Progenitor cell of endocrine pancreas (in vitro differentiated cells): ENCODE measurements at regions not wholly inside any gene's neighbourhood (a gene's known extent, or its start where the extent isn't known, plus 50 kb on each side); places are given as distances from the start of the nearest gene placed in this dataset.

Experiments
- DNase-seq: peaks from one replicate; pipeline ENCODE4 v3.0.0; 2021; ENCODE audit warnings: low spot score; ENCODE audit not compliant: unreplicated experiment
- H3K27ac Mint-ChIP-seq: 2 replicates; pipeline ENCODE4 v1.8.0; 2021; ENCODE audit warnings: mild to moderate bottlenecking, moderate library complexity, mixed read lengths
- H3K27me3 Mint-ChIP-seq: 2 replicates; pipeline ENCODE4 v1.8.0; 2021; ENCODE audit warnings: mixed read lengths
- H3K36me3 Mint-ChIP-seq: 2 replicates; pipeline ENCODE4 v1.8.0; 2022; ENCODE audit warnings: mixed read lengths; ENCODE audit not compliant: insufficient read depth
- H3K4me1 Mint-ChIP-seq: 2 replicates; pipeline ENCODE4 v1.8.0; 2021; ENCODE audit warnings: low read depth, mixed read lengths
- H3K4me3 Mint-ChIP-seq: 2 replicates; pipeline ENCODE4 v1.8.0; 2021; ENCODE audit warnings: low read depth, mild to moderate bottlenecking, moderate library complexity, mixed read lengths
- H3K9me3 Mint-ChIP-seq: 2 replicates; pipeline ENCODE4 v1.8.0; 2021; ENCODE audit warnings: low read depth, mixed read lengths
- CTCF ChIP-seq: fragments of 200-600 bp; sonication (generic); IDR thresholded peaks from one replicate; pipeline ENCODE4 v1.5.0; 2021; ENCODE audit warnings: antibody characterized with exemption, mild to moderate bottlenecking; ENCODE audit not compliant: unreplicated experiment

DNA sequence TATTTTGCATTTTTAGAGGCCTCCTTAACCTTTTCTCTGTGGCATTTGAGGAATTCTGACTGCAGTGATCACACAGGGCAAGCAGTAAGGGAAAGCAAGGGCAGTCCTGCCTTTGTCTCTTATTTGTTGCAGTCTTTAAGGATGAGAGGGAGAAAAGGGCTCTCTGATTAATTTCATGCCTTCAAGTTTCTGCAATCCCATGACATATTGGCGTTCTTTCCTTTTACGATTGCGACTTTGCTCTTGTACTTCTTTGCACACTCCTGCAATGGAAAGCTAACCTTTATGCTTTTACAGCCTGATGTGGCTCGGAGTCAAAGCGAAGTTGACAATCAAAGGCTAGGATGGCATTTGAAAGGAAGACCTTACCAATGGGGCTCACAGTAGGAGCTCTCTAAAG lies 698.4 kb downstream of the DNAH5 start:
- Mint-ChIP-seq H3K27ac (no peak overlapping the region), H3K4me1 (peaks cover 10% of the 10 kb centered on the region), H3K9me3 (peaks cover 6% of the 10 kb centered on the region), H3K27me3 (no peaks in the 10 kb centered on the region), H3K4me3 (no peak overlapping the region), H3K36me3 (no peaks in the 10 kb centered on the region)
- no peak for DNase-seq
- no peak for TF ChIP-seq CTCF

DNA sequence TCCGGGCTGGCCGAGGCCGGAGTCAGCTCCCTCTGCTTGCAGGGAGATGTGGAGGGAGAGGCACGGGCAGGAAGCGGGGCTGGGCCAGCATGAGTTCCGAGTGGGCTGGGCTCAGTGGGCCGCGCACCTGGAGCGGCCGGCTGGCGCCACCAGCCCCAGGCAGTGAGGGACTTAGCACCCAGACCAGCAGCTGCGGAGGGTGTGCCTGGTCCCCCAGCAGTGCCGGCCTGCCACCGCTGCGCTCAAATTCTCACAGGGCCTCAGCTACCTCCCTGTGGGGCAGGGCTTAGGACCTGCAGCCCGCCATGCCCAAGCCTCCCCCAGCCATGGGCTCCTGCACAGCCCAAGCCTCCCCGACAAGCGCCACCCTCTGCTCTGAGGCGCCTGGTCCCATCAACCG lies 700.3 kb downstream of the DNAH5 start:
- H3K4me1 Mint-ChIP-seq = peaks cover 7% of the 10 kb centered on the region
- H3K36me3 Mint-ChIP-seq = no peaks in the 10 kb centered on the region
- DNase-seq = no peak
- H3K9me3 Mint-ChIP-seq = peaks cover 4% of the 10 kb centered on the region
- no peaks in the 10 kb centered on the region for H3K27me3 Mint-ChIP-seq
- H3K27ac Mint-ChIP-seq = no peak overlapping the region
- no peak for TF ChIP-seq CTCF
- no peak overlapping the region for H3K4me3 Mint-ChIP-seq

GRCh38 chr5:13227513-13227912 lies 717.0 kb downstream of the DNAH5 start:
- no peak for DNase-seq
- peaks cover 14% of the 10 kb centered on the region for H3K9me3 Mint-ChIP-seq
- H3K36me3 Mint-ChIP-seq = peaks cover 2% of the 10 kb centered on the region
- no peak for TF ChIP-seq CTCF
- H3K27ac Mint-ChIP-seq = no peak overlapping the region
- peaks cover 4% of the 10 kb centered on the region for H3K4me1 Mint-ChIP-seq
- no peak overlapping the region for H3K4me3 Mint-ChIP-seq
- H3K27me3 Mint-ChIP-seq = no peaks in the 10 kb centered on the region

- Mint-ChIP-seq H3K27me3 (no peaks in the 10 kb centered on the region), H3K9me3 (peaks cover 8% of the 10 kb centered on the region), H3K27ac (no peak overlapping the region), H3K4me1 (peaks cover 19% of the 10 kb centered on the region), H3K4me3 (no peak overlapping the region), H3K36me3 (peaks cover 1% of the 10 kb centered on the region)
- no peak for TF ChIP-seq CTCF
- DNase-seq = no peak
These were observed 726.0 kb downstream of the DNAH5 start for GRCh38 chr5:13218518-13218917.

- H3K27ac Mint-ChIP-seq = peak overlapping the region; percentile 1
- no peak for TF ChIP-seq CTCF
- DNase-seq = no peak
- peaks cover 10% of the 10 kb centered on the region for H3K9me3 Mint-ChIP-seq
- no peak overlapping the region for H3K4me3 Mint-ChIP-seq
- no peaks in the 10 kb centered on the region for H3K27me3 Mint-ChIP-seq
- peaks cover 21% of the 10 kb centered on the region for H3K4me1 Mint-ChIP-seq
- peaks cover 1% of the 10 kb centered on the region for H3K36me3 Mint-ChIP-seq
These were observed 726.9 kb downstream of the DNAH5 start for GRCh38 chr5:13217636-13218035.

DNA sequence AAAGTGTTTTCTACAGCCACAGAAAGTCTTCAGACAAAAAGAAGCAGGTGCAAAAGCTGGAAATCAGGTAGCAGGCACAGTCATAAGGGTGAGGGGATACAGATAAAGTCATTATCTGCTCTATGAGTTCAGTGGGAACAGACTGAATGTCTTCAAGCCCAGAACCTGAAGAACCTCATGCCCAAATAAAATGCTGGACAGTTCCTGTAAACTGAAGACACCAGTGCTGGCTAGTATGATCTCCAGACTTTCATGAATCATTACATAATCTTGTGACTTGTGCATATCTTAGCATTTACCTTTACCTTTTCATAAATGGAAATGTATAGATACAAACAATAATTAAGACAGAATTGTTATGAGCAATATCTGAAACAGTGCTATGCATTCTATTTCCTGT lies 728.7 kb downstream of the DNAH5 start:
- Mint-ChIP-seq H3K4me3 (no peak overlapping the region), H3K27me3 (no peaks in the 10 kb centered on the region), H3K27ac (no peak overlapping the region), H3K9me3 (peaks cover 10% of the 10 kb centered on the region), H3K4me1 (peaks cover 21% of the 10 kb centered on the region), H3K36me3 (peaks cover 1% of the 10 kb centered on the region)
- DNase-seq = no peak
- no peak for TF ChIP-seq CTCF
